K562 (cell line): ENCODE measurements at regions not wholly inside any gene's neighbourhood (a gene's known extent, or its start where the extent isn't known, plus 50 kb on each side); places are given as distances from the start of the nearest gene placed in this dataset.

Source experiments
- ATAC-seq: fragments of 200-7000 bp; cut with Tn5 transposase; 3 replicates; pipeline ENCODE4 v1.9.1; 2020; ENCODE audit warnings: moderate library complexity
- BruUV-seq: library from RNA; stranded (reverse); fragments of 400-500 nt; replicated peaks from 2 replicates; lab custom pipeline; 2021; lab: Mats Ljungman, UMichigan
- CTCF ChIA-PET: fragments of 300-600 bp; formaldehyde crosslinking; extraction: SDS; loops from one replicate; lab custom pipeline; 2021; ENCODE audit warnings: low intra/inter-chr PET ratio; lab: Yijun Ruan, JAX
- POLR2A ChIA-PET: fragments of 300-600, 350-650 bp; sonication (Branson Sonifier 250); formaldehyde crosslinking; extraction: SDS; loops from one replicate; lab custom pipeline; 2021; ENCODE audit warnings: antibody characterized with exemption, inconsistent platforms; lab: Yijun Ruan, JAX
- DNase-seq, 4 experiments: peaks; one replicate each; pipeline versions ENCODE4 v3.0.0 to v3.0.0-alpha.2; 2011 to 2018; ENCODE audit warnings: low spot score in 3 of 4, mixed read lengths in 3 of 4; ENCODE audit errors: extremely low read depth in 1 of 4
- FAIRE-seq: peaks from 2 replicates; lab custom pipeline; 2011; peaks lifted over from hg19 to GRCh38; lab: Jason Lieb, UNC
- H2AFZ ChIP-seq: 2 replicates; pipeline ENCODE4 v1.6.0; 2011; ENCODE audit warnings: low read depth, low read length, control low read depth, inconsistent platforms
- H3K27ac ChIP-seq: fragments of 200-600 bp; 3 replicates; pipeline ENCODE4 v1.8.0; 2011; ENCODE audit warnings: low read depth, mild to moderate bottlenecking, control low read depth, inconsistent platforms, low read length, moderate library complexity, mixed read lengths; ENCODE audit errors: extremely low read depth
- H3K27me3 ChIP-seq, 2 experiments: fragments of 300-600 bp in 1 of 2; 2 replicates in 1 of 2; 3 replicates in 1 of 2; pipeline versions ENCODE4 v1.6.0 to v1.8.0; 2011; ENCODE audit warnings: inconsistent platforms in 2 of 2, low read length in 2 of 2, mild to moderate bottlenecking in 1 of 2, mixed read lengths in 1 of 2, moderate library complexity in 1 of 2; ENCODE audit not compliant: control insufficient read depth in 2 of 2, insufficient read depth in 2 of 2
- H3K36me3 ChIP-seq: fragments of 300-600 bp; 3 replicates; pipeline ENCODE4 v1.8.0; 2011; ENCODE audit warnings: mild to moderate bottlenecking, low read length, inconsistent platforms; ENCODE audit not compliant: control insufficient read depth, insufficient read depth
- H3K4me1 ChIP-seq, 2 experiments: fragments of 200-600 bp in 1 of 2; replicated peaks in 1 of 2; 2 replicates in 1 of 2; 3 replicates in 1 of 2; pipeline versions ENCODE4 v1.5.1 to v1.8.0; 2011; ENCODE audit warnings: inconsistent platforms in 2 of 2, low read length in 2 of 2, mild to moderate bottlenecking in 1 of 2, mixed read lengths in 1 of 2, moderate library complexity in 1 of 2; ENCODE audit not compliant: control insufficient read depth in 2 of 2, insufficient read depth in 2 of 2
- H3K4me2 ChIP-seq: 2 replicates; pipeline ENCODE4 v1.6.1; 2011; ENCODE audit warnings: low read length, control low read depth, inconsistent platforms, mixed read lengths; ENCODE audit not compliant: insufficient read depth
- H3K4me3 ChIP-seq: fragments of 200-600 bp; sonication (generic), shearing (Covaris generic); 2 replicates; pipeline ENCODE4 v1.5.1; 2016; ENCODE audit warnings: control low read depth, inconsistent platforms
- H3K79me2 ChIP-seq: fragments of 200-600 bp; 3 replicates; pipeline ENCODE4 v1.8.0; 2011; ENCODE audit warnings: low read length, inconsistent platforms; ENCODE audit not compliant: control insufficient read depth, insufficient read depth
- H3K9ac ChIP-seq, 2 experiments: 2 replicates each; pipeline versions ENCODE4 v1.6.0 to v1.6.1; 2011; ENCODE audit warnings: low read depth in 2 of 2, low read length in 2 of 2, control low read depth in 1 of 2, inconsistent platforms in 1 of 2, mild to moderate bottlenecking in 1 of 2, mixed read lengths in 1 of 2; ENCODE audit not compliant: insufficient read depth in 1 of 2
- H3K9me1 ChIP-seq: one replicate; pipeline ENCODE4 v1.6.0; 2011; ENCODE audit warnings: inconsistent platforms, mild to moderate bottlenecking, low read length, moderate library complexity; ENCODE audit not compliant: control insufficient read depth, insufficient read depth
- H3K9me3 ChIP-seq: replicated peaks from 2 replicates; pipeline ENCODE4 v1.5.1; 2011; ENCODE audit warnings: low read depth, low read length, inconsistent platforms; ENCODE audit not compliant: control insufficient read depth, insufficient read depth
- H4K20me1 ChIP-seq: replicated peaks from 2 replicates; pipeline ENCODE4 v1.6.1; 2011; ENCODE audit warnings: low read length, inconsistent platforms, mixed read lengths; ENCODE audit not compliant: control insufficient read depth, insufficient read depth
- CBFA2T2 ChIP-seq: fragments of 450-650 bp; conservative IDR thresholded peaks from 2 replicates; pipeline ENCODE4 v1.6.1; 2017; ENCODE audit warnings: mild to moderate bottlenecking
- ERF ChIP-seq: fragments of 450-650 bp; formaldehyde crosslinking; IDR thresholded peaks from 2 replicates; pipeline ENCODE4 v1.4.0; 2020; ENCODE audit warnings: mild to moderate bottlenecking, mixed read lengths
- FOXK1 ChIP-seq: sonication (generic); formaldehyde crosslinking; IDR thresholded peaks from 2 replicates; pipeline ENCODE4 v1.8.0; 2022; ENCODE audit warnings: missing genetic modification reagents, mild to moderate bottlenecking, borderline replicate concordance
- GABPA ChIP-seq: fragments of 200-800 bp; sonication (Bioruptor generic); conservative IDR thresholded peaks from 2 replicates; pipeline ENCODE4 v1.6.1; 2016; ENCODE audit warnings: low read depth, missing genetic modification characterization, missing compliant biosample characterization
- POLR3G ChIP-seq: IDR thresholded peaks from 2 replicates; pipeline ENCODE4 v1.6.1; 2011; ENCODE audit not compliant: insufficient read length, insufficient replicate concordance; ENCODE audit errors: extremely low read depth
- RBM39 ChIP-seq: fragments of 200-400 bp; formaldehyde crosslinking; optimal IDR thresholded peaks from 2 replicates; pipeline ENCODE3; 2018; ENCODE audit warnings: low read depth, low read length
- RCOR1 ChIP-seq, 2 experiments: IDR thresholded peaks; 2 replicates each; pipeline ENCODE4 v1.6.1; 2012; ENCODE audit warnings: low read depth in 2 of 2, low read length in 2 of 2, borderline replicate concordance in 1 of 2, improper control_type of control experiment in 1 of 2
- SRF ChIP-seq, 2 experiments: fragments of 250-450, 450-650 bp in 1 of 2; sonication (Bioruptor Pico) in 1 of 2; sonication (generic) in 1 of 2; formaldehyde crosslinking; IDR thresholded peaks; 2 replicates each; pipeline versions ENCODE4 v1.5.0 to v1.5.1; 2020 to 2022; ENCODE audit warnings: mild to moderate bottlenecking in 1 of 2, missing genetic modification reagents in 1 of 2
- SRSF1 ChIP-seq: fragments of 200-400 bp; formaldehyde crosslinking; IDR thresholded peaks from 2 replicates; pipeline ENCODE4 v1.6.1; 2017; ENCODE audit warnings: mild to moderate bottlenecking, low read depth, low read length, moderate library complexity
- TAF15 ChIP-seq: fragments of 200-400 bp; formaldehyde crosslinking; IDR thresholded peaks from 2 replicates; pipeline ENCODE4 v1.6.1; 2017; ENCODE audit warnings: mild to moderate bottlenecking, low read depth, low read length, moderate library complexity
- ZBTB40 ChIP-seq, 2 experiments: fragments of 450-650 bp in 1 of 2; sonication (generic) in 1 of 2; formaldehyde crosslinking in 1 of 2; IDR thresholded peaks; 2 replicates each; pipeline versions ENCODE4 v1.7.1 to v1.9.0; 2016 to 2022; ENCODE audit warnings: inconsistent platforms in 1 of 2, mild to moderate bottlenecking in 1 of 2, missing genetic modification reagents in 1 of 2
- ZNF551 ChIP-seq: fragments of 250-450 bp; sonication (Bioruptor Pico); IDR thresholded peaks from 2 replicates; pipeline ENCODE4 v1.5.0; 2021; ENCODE audit warnings: mild to moderate bottlenecking, moderate library complexity
- ZNF717 ChIP-seq: fragments of 250-450 bp; sonication (Bioruptor Pico); IDR thresholded peaks from 2 replicates; pipeline ENCODE4 v1.5.0; 2021
- WGBS: fragments of 100-300 bp; shearing (Covaris generic); methylation state at CpG from one replicate; pipeline ENCODE4 v1.1.6; 2016; ENCODE audit warnings: low coverage, mixed read lengths; ENCODE audit not compliant: insufficient coverage; ENCODE audit errors: missing lambda C conversion rate; 5-methylcytosine and 5-hydroxymethylcytosine counted together
- in situ Hi-C: fragments of 300-500 bp; cut with MboI; formaldehyde crosslinking; loops from 4 replicates; pipeline ENCODE4 v1.15.0; 2018; ENCODE audit warnings: inconsistent platforms, mixed read lengths
- intact Hi-C: fragments of 100-400 bp; cut with micrococcal nuclease; formaldehyde crosslinking; loops from 2 replicates; pipeline ENCODE4 v1.14.2; 2022

DNA sequence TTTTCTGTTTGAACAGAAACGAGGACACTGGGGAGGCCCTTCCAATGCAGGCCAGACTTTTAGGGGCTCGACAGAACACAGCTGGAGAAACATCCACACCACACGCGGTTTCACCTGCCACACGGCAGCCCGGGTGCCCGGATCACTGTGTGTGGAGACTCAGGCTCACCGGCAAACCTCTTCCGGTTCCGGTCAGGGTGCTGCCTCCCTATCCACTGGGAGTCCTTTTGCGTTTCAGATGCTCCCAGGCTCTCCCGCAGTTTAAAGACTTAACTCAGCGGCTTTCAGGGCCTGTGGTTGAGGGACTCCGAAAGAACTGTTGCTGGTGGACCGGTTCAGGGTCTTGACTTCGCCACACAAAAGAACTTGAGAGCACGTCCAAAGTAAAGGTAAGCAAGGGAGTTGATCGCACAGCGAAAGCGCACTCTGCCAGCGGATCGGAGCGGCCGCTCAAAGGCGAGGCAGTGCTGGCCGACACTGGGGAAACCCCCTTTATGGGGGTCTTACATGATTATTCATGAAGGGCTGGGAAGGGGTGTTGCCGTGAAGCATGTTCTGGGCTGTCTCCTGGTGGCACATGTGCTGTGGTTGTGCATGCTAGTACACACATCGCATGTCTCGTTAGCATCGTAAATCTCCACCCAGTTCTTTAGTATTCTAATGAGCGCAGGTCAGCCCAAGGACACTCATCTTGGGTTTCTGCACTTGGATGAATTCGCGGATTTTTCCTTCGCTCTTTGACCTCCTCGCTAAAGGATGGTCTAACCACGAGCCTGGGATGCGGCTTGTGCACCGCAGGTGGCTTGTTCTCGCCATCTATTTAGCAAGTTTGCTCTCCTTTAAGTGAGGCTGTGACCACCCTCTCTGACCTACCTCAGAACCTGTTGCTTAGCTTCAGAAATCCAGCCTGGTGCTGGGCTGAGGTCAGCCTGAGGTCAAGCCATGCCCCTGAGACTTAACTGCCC is 180.3 kb downstream of the CDH26 start:
- H3K27me3 ChIP-seq = no peaks in the 10 kb centered on the region
- POLR2A ChIA-PET = no interaction called here
- no peak overlapping the region for H2AFZ ChIP-seq
- ATAC-seq (peak; percentile 47; the same call in 1 of the 3 replicates), DNase-seq (peak; percentile 6 to 18 (median 14)), FAIRE-seq (no peak)
- H3K36me3 ChIP-seq = no peaks in the 10 kb centered on the region
- 14% methylated on average over 35 of the region's 39 CpGs for WGBS
- H3K27ac ChIP-seq = no peak overlapping the region
- no peak overlapping the region for H3K4me3 ChIP-seq
- no peaks in the 10 kb centered on the region for H3K9me3 ChIP-seq
- no peaks in the 10 kb centered on the region; the same call in 1 of the 2 replicates for H4K20me1 ChIP-seq
- no peak overlapping the region for H3K9ac ChIP-seq
- CTCF ChIA-PET = no interaction called here
- H3K4me2 ChIP-seq = peak overlapping the region; percentile 18; the same call in 1 of the 2 replicates
- no peaks in the 10 kb centered on the region; a peak in 1 of 5 replicates for H3K4me1 ChIP-seq
- BruUV-seq = no TSS peak
- intact Hi-C loops (no loop called here), in situ Hi-C loops (no loop called here)
- H3K79me2 ChIP-seq = no peaks in the 10 kb centered on the region
- no peaks in the 10 kb centered on the region for H3K9me1 ChIP-seq
- TF ChIP-seq CBFA2T2 = no peak
- TF ChIP-seq ZNF551 (CRISPR knock-in tag) = no peak
- no peak for TF ChIP-seq FOXK1 (CRISPR knock-in tag)
- TF ChIP-seq GABPA (tag) = peak; percentile 55
- no peak for TF ChIP-seq RCOR1 (IDR thresholded peaks at IDR 0.05; ENCODE audit: borderline replicate concordance in 1 of 2, low read depth in 2 of 2, low read length in 2 of 2)
- no peak for TF ChIP-seq TAF15
- no peak for TF ChIP-seq POLR3G
- no peak for TF ChIP-seq ERF (CRISPR knock-in tag)
- TF ChIP-seq RBM39 = no peak
- no peak for TF ChIP-seq SRF (CRISPR knock-in tag; IDR thresholded peaks at IDR 0.05)
- no peak for TF ChIP-seq ZNF717 (CRISPR knock-in tag)
- TF ChIP-seq SRSF1 = no peak
- peak; percentile 63; the same call in 1 of the 2 replicates for TF ChIP-seq ZBTB40 (IDR thresholded peaks at IDR 0.05)
- no peak for TF ChIP-seq ZBTB40 (CRISPR knock-in tag; IDR thresholded peaks at IDR 0.05)
